NCI-H748 (cell line): ENCODE measurements at regions not wholly inside any gene's neighbourhood (a gene's known extent, or its start where the extent isn't known, plus 50 kb on each side); places are given as distances from the start of the nearest gene placed in this dataset.

Source experiments
- DNase-seq: peaks from one replicate; lab custom pipeline; 2025; ENCODE audit not compliant: unreplicated experiment; lab: John Stamatoyannopoulos, UW

DNA sequence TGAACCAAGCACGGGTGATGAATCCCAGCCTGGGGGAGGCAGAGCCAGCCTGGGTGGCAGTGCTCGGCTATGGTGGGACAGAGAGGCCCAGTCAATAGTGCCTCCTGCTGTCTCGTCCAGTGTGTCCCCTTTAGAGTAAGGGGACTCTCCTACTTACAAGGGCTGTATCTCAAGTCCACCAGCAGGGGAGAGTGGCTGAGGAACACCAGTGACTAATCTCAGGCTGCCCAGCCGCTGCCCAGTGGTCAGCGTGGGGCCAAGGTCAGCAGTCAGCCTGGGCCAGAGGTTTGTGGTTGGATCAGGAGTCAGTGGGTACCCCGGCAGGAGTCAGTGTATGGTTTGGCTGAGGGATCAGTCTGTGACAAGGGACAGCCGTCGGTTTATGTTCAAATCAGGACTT is 109.2 kb upstream of the RUNX3 start:
- no peak for DNase-seq

DNA sequence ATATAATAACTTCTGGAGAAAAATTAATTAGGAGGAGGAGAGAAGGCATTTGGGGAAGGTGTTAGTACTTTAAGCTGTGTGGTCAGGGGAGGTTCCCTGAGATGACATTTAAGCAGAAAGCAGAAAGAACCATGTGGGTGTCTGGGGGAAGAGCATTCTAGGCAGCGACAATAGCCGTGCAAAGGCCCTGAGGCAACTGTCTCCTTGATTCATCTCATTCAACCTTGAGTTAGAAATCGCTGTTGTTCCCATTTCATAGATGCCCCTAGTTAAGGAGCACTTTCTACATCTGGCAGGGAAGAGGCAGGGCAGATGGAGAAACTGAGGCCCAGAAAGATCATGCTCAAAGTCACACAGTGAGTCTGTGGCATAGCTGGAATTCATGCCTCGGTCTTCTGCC is 108.6 kb upstream of the RUNX3 start:
- DNase-seq, result no peak

DNA sequence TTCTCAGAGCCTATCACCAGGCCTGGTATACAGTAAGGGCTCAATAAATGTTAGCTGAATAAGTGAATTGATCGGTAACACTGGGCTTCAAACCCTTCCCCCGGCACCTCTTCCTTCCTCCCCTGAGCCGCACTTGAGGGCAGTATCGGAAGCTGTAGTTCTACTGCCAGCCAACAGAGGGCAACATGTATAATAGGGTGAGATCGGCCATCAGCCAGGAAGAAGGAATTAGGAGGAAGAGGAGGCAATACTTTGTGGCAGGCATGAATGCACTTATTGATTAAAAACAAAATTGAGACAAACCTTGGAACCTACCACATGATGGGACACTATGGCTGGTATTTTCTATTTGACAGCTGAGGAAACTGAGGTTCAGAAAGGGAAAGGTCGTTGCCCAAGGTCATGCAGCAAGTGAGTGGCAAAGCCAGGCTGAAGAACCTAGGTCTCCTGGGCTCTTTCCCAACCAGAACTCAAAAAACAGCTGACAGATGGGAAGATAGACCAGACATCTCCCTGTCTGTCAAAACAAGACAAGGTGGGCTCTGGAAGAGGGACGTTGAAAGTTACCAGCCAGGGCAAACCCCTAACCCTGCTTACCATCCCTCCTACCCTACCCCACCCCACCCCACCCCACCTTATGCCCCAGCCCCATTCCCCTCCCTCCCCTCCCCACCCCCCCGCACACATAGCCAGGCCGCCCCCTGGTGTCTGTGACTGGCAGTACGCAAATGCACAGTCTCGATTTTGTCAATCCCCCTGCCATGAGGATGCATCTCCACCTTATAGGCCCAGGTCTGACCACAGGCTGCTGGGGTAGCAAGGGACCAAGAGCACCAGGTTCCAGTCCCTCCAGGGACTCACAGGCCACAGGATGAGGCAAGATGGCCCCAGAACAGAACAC is 107.3 kb upstream of the RUNX3 start:
- DNase-seq, result peak; percentile 12

DNA sequence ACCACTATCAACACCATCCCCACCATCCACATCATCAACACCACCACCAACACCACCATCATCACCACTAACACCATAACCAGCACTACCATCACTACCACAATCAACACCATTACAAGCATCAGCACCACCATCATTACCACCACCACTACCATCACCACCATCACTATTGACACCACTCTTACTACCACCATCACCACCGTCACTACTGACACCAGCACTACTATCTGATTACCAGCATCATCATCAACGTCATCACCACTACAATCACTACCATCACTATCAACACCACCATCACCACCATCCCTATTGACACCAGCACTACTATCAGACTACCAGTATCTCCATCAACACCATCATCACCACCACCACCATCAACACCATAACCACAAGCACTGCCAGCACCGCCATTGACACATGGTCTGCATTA is 106.1 kb upstream of the RUNX3 start:
- DNase-seq, result no peak

DNA sequence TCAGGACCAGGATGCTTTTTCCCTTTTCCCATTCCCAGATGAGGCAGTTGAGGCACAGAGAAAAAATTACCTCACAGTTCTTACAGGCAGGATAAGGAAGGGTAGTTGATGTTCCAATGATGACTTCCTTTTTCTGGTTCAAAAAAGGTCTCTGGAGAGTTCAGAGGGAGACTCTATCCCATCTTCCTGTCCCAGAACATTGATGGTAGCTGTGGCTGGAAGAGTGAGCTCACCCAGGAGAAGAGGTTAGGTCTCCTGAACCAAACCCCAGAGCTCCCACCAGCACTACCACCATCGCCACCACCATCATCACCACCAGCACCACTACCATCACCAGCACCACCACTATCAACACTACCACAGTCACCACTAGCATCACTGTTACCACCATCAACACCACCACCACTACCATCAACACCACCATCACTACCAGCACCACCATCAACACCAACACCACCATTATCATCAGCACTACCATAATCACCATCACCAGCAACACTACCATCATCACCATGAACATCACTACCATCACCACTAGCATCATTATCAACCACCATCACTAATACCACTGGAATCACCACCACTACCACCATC is 105.5 kb upstream of the RUNX3 start:
- no peak for DNase-seq

DNA sequence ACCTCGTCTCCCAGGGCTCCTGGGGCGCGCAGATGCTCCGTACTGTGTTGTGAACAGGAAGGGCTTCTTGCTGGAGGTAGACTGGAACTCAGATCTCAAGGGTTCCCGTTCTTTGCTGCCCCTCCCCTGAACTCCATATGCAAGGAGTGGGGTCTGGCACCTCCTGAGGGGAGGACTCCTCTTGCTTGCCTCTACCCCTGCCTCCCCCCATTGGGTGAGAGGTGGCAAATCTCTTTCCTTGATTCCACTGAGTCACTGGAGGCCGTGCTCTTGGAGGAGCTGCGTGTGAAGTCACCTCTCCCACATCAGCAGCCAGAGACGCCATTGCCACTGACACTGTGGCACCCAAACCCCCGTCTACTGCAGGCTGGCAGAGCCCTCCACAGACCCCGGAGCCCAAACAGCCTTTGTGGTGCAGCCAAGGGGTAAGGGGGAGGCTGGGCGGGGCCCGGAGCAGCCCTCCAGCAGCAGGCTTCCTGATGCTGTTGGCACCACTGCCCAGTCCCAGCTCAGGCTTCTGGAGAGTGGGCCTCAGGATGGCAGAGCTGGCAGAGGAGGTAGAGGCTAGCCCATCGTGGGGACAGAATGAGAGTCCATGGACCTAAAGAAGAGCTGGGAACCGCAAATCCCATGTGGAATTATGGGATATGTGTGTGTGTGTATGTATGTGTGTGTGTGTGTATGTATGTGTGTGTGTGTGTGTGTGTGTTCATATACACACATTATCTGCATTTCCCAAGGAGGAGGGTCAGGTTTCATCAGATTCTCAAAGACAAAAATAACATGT is 104.9 kb upstream of the RUNX3 start:
- no peak for DNase-seq

DNA sequence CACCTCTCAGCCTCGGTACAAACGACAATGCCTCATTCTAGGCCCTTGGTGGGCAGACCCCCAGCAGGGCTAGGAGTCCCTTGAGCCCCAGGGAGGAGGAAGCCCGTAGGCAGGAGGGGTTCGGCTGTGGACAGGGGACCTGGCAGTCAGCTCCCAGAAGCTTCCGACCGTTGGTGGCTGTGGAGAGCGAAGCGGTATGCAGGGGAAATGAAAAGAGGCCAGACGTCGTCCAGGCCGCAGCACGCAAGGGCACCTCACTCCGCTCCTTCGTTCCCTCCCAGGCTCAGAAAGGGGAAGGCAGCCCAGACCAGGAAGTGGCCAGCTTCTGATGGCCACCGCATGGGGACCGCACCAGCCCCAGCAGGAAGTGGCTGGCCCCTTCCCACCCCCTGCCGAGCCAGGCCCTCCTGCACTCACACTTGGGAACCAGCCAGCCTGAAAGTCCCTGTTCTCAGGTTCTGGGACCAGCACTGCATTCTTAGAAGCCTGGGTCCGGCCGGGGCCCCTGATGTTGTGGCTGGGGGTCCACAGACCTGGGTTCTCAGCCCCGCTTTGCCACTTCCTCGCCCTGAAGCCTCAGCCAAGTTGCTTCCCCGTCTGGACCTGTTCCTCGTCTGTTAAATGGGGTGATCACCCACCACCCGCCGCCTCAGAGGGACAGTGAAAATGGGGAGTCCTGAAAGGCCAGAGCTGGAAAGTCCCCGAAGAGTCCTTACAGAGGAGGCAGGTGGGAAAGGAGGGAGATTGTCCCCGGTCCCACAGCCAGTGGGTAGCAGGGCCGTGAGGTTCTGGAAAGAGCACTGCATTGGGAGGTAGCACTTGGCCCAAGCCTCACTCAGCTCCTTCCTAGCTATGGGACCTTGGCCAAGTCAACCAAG is 104.0 kb upstream of the RUNX3 start:
- DNase-seq, result no peak

DNA sequence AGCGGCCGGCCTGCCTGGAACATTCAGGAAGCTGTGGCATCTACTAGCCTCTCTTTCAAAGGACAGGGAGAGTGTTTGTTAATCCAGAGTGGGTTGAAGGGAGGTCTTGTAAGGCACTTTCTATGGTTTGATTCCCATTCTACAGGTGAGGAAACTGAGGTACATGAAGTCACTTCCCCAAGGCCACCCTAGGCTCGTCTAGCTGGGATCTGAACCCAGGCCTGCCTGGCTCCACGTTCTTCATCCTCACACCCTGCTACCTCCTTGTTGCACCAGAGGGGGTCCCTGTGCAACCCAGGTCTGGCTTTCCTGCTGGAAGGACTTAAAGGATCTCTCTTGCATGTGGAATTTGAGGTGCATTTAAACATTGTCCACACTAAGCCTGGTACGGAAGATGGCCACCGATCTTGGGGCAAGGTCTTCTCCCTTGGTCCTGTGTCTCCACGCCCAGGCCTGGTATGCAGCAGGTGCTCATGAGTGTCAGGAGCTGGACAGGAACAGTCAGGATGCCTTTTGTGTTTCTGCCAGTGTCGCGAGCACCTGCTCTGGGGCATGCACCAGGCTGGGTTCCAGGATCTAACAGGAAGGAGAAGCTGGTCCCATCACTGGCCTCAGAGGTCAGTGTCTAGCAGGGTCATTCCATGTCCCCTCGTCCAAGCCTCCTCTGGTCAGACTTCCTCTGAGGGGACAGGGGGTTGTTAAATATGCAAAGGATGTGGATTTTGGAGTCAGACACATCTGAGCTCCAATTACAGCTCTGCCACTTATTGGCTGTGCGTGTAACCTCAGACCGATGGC is 103.2 kb upstream of the RUNX3 start:
- DNase-seq, result no peak

DNA sequence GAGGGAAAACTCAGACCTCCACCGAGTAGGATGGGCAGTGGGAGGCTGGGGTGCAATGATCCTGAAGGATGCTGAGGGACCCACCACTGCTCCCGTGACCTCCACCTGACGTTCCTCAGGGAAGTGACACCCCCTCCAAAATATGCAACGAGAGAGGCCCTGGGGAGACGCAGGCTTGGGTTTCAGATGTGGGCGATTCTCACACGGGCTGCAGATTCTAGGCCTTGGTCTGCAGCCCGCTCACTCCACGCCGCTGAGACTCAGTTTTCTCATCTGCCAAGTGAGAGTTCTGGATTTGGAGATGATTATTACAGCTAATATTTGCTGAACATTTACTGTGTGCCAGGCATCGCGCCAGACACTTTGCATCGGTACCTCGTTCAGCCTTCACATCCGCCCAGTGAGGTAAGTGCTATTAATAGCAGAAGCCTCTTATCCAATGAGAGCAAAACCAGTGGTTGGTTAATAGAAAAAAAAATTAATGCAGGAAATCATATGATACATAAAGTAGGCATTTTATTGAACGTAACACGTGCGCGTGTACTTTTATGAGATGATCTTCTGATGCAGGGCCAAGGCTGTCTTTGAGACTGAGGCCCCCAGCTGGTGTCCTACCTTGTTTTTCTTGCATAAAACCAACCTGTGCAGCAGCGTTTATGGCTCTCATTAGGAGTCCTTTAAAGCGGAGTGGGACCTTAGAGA is 102.0 kb upstream of the RUNX3 start:
- DNase-seq, result peak; percentile 40

DNA sequence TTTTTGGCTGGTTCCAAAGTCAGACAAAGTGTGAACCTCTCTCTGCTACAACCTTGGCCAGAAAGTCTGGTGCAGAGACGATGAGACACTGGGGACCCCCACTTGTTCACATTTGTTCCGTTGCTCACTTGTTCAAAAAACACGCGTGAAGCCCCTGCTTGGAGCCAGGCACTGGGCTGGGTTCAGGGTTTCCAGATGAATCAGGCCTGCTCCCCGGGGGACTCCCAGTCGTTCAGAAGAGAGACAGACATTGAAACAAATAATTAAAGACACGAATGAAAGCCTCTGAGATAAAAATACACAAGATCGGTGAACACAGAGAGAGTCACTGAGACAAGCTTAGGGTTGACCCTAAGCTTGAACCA is 101.5 kb upstream of the RUNX3 start:
- no peak for DNase-seq

DNA sequence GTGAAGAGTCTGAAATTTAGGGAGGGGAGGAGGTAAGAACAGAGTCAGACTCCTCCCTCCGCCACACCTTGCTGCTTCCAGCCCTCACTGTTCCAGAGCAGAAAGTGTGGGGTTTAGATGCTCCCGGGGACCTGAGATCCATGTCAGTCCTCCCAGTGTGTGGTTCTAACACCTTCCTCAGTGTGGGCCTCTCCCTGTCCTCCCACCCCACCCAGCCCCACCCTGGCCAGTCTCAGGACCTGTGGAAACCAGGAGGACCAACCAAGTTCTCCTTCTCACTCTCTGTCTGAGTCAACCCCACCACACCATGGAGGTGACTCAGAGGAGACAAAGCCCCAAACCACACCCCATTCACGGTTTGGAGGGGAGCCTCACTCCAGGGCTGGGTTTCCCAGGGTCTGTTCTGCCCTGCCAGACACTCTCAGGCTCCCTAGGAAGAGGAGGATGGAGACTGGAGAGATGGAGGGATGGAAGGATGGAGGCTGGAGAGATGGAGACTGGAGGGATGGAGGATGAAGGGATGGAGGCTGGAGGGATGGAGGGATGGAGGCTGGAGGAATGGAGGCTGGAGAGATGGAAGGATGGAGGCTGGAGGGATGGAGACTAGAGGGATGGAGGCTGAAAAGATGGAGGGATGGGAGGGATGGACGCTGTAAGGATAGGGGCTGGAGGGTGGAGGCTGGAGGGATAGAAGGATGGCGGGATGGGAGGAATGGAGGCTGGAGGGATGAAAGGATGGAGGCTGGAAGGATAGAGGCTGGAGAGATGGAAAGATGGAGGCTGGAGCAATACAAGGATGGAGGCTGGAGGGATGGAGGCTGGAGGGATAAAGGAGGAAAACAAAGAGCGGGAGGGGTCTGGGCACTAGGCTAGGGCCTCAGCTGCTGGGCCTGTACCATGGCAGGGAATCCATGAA is 100.9 kb upstream of the RUNX3 start:
- no peak for DNase-seq

DNA sequence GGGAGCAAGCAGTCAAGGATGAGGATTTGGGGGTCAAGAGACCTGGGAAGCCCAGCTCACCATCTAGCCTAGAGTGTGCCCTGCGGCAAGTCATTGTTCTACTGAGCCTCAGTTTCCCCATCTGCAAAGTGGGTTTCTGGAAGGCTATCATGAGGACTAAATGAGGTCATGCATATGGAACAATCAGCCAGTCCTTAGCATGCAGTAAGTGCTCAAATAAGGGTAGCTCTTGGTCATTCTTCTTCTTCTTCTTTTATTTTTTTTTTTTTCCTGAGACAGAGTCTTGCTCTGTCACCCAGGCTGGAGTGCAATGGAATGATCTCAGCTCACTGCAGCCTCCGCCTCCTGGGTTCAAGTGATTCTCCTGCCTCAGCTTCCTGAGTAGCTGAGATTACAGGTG is 99.9 kb upstream of the RUNX3 start:
- DNase-seq, result no peak

DNA sequence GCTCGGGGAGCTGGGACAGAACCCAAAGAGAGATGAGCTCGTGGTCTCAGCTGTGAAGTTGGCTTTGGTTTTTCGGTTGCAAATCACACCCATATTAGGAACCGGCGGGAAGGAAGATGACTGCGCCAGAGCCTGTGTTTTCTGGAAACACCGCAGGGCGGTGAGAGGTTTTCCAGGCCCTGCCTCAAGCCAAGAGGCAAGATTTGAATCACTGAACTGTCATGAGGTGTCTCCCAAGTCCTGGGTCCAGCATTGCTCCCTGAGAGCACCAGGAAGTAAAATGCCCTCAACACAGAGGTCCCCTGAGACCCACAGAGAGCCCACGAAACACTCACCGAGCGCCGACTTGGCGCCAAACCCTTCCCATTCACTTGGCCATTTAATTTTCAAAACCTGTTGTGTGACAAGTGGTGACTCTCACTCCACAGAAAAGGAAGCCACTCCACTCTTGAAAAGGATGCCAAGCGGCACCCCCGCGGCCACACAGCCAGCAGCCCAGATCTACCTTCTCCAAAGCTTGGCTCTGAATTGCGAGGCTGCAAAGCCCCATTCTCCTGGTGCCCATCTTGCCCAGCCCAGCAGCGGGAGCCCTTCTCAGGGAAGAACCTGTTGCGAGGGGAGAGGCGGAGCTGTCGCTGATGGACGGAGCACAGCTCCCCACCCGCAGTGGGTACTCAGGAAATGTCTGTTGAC is 99.0 kb upstream of the RUNX3 start:
- no peak for DNase-seq

DNA sequence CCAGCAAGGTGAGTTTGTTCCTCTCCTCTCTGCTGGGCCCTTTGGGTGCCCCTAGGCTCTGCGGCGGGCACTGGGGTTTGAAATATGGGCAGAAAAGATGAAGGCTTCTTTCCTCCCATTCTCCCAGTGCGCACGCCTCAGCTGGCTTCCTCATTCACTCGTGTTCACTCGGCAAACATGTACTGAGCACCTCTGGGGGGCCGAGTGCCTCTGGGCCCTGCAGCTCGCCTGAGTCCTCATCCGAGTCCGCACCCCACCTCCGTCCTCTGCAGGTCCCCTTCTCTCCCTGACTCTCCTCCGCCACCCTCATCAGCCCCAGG is 98.5 kb upstream of the RUNX3 start:
- no peak for DNase-seq

DNA sequence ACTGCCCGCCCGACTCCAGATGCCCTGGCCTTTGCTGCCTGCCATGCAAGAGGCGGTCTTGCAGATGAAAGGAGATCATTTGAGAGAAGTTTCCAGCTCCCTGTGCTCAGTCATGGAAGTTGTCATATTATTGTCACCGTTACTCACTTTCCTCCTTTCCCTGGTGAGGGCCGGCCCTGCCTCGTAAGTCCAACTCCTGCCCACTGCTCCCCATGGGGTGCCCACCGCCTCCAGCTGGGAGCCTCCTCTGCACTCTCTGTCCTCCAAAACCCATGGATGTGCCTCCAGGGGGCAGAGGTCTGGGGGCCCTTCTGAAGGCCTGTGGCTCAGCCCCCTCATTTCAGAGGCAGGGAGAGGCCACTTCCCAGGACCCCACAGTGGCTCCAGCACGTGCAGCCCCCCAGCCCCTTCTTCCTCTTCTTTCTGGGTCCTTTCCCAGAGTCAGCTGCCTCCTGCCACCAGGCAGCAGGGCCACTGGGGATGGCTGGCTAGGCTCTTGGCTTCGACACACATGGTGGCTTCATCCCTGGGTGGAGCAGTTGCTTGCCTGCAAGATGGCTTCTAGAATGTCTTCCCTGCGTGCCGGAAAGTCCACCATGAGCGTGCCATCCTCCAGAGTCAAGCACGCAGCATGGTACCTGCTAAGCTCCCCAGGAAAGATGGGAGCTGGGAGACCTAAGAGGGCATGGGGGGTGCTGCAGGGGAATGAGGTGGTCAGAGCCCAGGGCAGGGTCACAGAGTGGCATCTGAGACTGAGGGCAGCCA is 97.9 kb upstream of the RUNX3 start:
- DNase-seq, result no peak

DNA sequence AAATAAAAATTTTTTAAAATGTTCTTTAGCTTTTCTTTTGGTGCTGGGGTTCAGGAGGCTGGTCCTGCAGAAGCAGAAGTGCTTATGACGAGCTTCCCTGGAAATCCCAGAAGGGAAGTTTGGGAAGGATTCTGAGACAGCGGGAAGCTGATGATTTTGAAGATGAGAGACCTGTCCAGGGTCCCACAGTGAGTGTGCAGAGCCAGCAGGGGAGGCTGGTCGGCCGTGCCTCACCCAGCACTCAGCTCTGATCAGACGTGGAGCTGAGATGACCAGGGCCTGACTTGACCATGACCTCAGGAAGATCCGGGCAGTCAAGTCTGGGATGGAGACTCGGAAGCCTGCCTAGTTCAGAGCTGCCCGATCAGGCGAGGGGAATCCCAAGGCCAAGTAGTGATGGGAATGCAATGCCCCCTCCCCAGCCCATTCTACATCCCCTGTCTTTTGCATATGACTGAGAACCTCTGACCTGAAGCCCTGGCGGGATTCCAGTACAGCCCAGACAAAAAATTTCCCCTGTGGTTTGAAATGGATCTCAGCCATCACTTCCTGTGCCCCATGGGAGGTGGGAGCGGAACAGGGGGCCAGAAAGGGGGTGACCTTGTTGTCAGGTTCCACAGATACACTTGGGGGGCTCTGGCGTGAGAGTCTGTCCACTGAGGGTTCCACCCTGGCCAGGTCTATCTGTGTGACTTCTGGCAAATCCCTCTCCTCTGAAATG is 96.8 kb upstream of the RUNX3 start:
- DNase-seq, result no peak

DNA sequence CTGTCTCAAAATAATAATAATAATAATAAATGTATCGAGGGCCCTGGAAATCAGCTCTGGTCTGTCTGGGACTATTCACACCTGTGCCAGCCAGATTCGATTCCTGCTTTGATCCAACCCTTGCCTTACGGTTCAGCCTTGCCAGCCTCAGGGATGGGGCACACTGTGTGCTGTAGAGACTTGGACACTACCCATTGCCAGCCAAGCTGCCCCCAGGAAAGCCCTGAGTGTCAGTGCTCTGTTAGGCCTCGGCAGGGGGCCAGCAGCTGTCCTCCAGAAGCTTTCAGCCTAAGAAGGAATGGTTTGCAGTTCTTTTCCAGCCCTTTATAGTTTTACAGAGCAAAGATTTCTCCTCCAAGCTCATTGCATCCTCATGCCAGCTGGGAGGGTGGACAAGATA is 96.2 kb upstream of the RUNX3 start:
- DNase-seq, result no peak
